ENCODE measurements at regions not wholly inside any gene's neighbourhood (a gene's known extent, or its start where the extent isn't known, plus 50 kb on each side); places are given as distances from the start of the nearest gene placed in this dataset.

DNA sequence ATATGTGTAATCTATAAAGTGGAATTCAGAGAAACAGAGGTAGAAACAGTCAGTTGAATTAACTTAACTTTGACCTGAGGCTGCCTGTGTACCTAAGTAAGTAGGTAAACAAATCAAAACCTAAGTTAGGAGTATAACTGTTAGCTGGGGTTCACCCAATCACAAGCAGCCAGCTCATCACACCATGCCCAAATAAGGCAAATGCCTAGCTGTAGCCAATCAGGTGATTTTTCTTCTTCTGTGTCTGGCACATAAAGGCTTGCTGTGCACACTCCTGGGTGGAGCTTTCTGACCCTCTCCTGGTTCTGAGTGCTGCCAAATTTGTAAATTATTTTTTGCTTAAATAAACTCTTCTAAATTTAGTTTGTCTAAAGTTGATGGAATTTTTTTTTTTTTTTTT lies 54.7 kb upstream of the TRIM39 start:
- H3K4me1 ChIP-seq (replicated peaks in 1 of 4; ENCODE audit: control insufficient read depth in 3 of 4, insufficient read depth in 4 of 4, low read length in 3 of 4) = no peaks in the 10 kb centered on the region

More for the DNA sequence above, 54.7 kb upstream of the TRIM39 start:
- no peak overlapping the region for H3K4me3 ChIP-seq (ENCODE audit: extremely low read depth in 1 of 4, insufficient read depth in 2 of 4, low read depth in 3 of 4, low read length in 4 of 4)
- no peak for DNase-seq (ENCODE audit: low read depth in 1 of 2, low spot score in 2 of 2)
- no peak for FAIRE-seq
- H3K23me2 ChIP-seq (ENCODE audit: low read depth, low read length) = no peaks in the 10 kb centered on the region
- H2BK15ac ChIP-seq (ENCODE audit: low read length) = no peak overlapping the region
- H3K27ac ChIP-seq (ENCODE audit: low read depth, low read length) = no peak overlapping the region
- no peaks in the 10 kb centered on the region for H3K79me1 ChIP-seq (ENCODE audit: low read depth, low read length)
- H3K79me2 ChIP-seq (ENCODE audit: control insufficient read depth in 1 of 2, insufficient read depth in 2 of 2, low read length in 2 of 2) = no peaks in the 10 kb centered on the region
- no peak overlapping the region for H2AFZ ChIP-seq (ENCODE audit: low read length)
- no peak overlapping the region for H3K14ac ChIP-seq (ENCODE audit: insufficient read length)
- H4K20me1 ChIP-seq (replicated peaks in 1 of 2; ENCODE audit: control insufficient read depth in 1 of 2, insufficient read depth in 2 of 2, low read length in 2 of 2) = no peaks in the 10 kb centered on the region
- no peaks in the 10 kb centered on the region for H3K27me3 ChIP-seq (replicated peaks in 1 of 4; ENCODE audit: control insufficient read depth in 3 of 4, extremely low read depth in 1 of 4, insufficient read depth in 3 of 4, low read length in 3 of 4)
- peaks cover 10 to 16% of the 10 kb centered on the region in 2 experiments; a peak in 2 of 4 replicates for H3K9me3 ChIP-seq (ENCODE audit: insufficient read depth in 2 of 2, low read depth in 1 of 2, low read length in 1 of 2)
- H4K8ac ChIP-seq (ENCODE audit: extremely low read depth, insufficient read depth, low read length) = no peak overlapping the region
- no peak overlapping the region for H4K5ac ChIP-seq (ENCODE audit: insufficient read length, low read depth, low read length)
- no peak overlapping the region for H3K4me2 ChIP-seq (ENCODE audit: insufficient read depth in 1 of 2, low read depth in 2 of 2, low read length in 2 of 2)
- CTCF ChIA-PET (ENCODE audit: partially characterized antibody) = interaction anchor here (0.7 kb wide), 1 partner anchor 93 kb away, joined by 3 read pairs; no protein-coding TSS in a partner anchor
- H3K56ac ChIP-seq (replicated peaks; ENCODE audit: insufficient read length, low read depth, low read length) = no peak overlapping the region
- no peak overlapping the region for H2BK20ac ChIP-seq (ENCODE audit: low read length)
- H3K18ac ChIP-seq (ENCODE audit: extremely low read depth, low read length) = no peak overlapping the region
- TF ChIP-seq SRF (IDR thresholded peaks at IDR 0.05; ENCODE audit: low read depth, low read length) (peak; percentile 94), CBX8 (IDR thresholded peaks at IDR 0.05; ENCODE audit: borderline replicate concordance, low read depth, low read length) (no peak), YY1 (IDR thresholded peaks at IDR 0.05; ENCODE audit: low read depth, low read length) (no peak), EP300 (IDR thresholded peaks at IDR 0.05; ENCODE audit: borderline replicate concordance in 1 of 2, low read depth in 2 of 2, low read length in 2 of 2) (no peak), USF2 (IDR thresholded peaks at IDR 0.05; ENCODE audit: low read length) (no peak)
- H2BK5ac ChIP-seq (ENCODE audit: low read depth, low read length) = no peak overlapping the region
- H3K4ac ChIP-seq (replicated peaks; ENCODE audit: insufficient read length, low read depth, low read length) = no peak overlapping the region
- no peak overlapping the region for H3K9ac ChIP-seq (replicated peaks in 1 of 4; ENCODE audit: extremely low read depth in 1 of 4, low read depth in 3 of 4, low read length in 3 of 4)
- H3K36me3 ChIP-seq (ENCODE audit: control insufficient read depth in 2 of 4, insufficient read depth in 4 of 4, low read length in 3 of 4) = no peaks in the 10 kb centered on the region; a peak in 1 of 8 replicates
- H2BK120ac ChIP-seq (replicated peaks; ENCODE audit: low read depth, low read length) = no peak overlapping the region
- no peak overlapping the region for H2BK12ac ChIP-seq (ENCODE audit: low read depth, low read length)
- POLR2A ChIA-PET (ENCODE audit: partially characterized antibody) = no interaction called here
- H3K23ac ChIP-seq (ENCODE audit: insufficient read length) = no peak overlapping the region
- H2AK5ac ChIP-seq (ENCODE audit: low read depth, low read length) = no peak overlapping the region
- H4K91ac ChIP-seq (replicated peaks; ENCODE audit: insufficient read length, low read length) = no peak overlapping the region

Measured in H1 (cell line).